K562 (cell line): ENCODE measurements at regions not wholly inside any gene's neighbourhood (a gene's known extent, or its start where the extent isn't known, plus 50 kb on each side); places are given as distances from the start of the nearest gene placed in this dataset.

Source experiments
- ATAC-seq: fragments of 200-7000 bp; cut with Tn5 transposase; 3 replicates; pipeline ENCODE4 v1.9.1; 2020; ENCODE audit warnings: moderate library complexity
- BruUV-seq: library from RNA; stranded (reverse); fragments of 400-500 nt; replicated peaks from 2 replicates; lab custom pipeline; 2021; lab: Mats Ljungman, UMichigan
- CTCF ChIA-PET: fragments of 300-600 bp; formaldehyde crosslinking; extraction: SDS; loops from one replicate; lab custom pipeline; 2021; ENCODE audit warnings: low intra/inter-chr PET ratio; lab: Yijun Ruan, JAX
- POLR2A ChIA-PET: fragments of 300-600, 350-650 bp; sonication (Branson Sonifier 250); formaldehyde crosslinking; extraction: SDS; loops from one replicate; lab custom pipeline; 2021; ENCODE audit warnings: antibody characterized with exemption, inconsistent platforms; lab: Yijun Ruan, JAX
- DNase-seq, 4 experiments: peaks; one replicate each; pipeline versions ENCODE4 v3.0.0 to v3.0.0-alpha.2; 2011 to 2018; ENCODE audit warnings: low spot score in 3 of 4, mixed read lengths in 3 of 4; ENCODE audit errors: extremely low read depth in 1 of 4
- FAIRE-seq: peaks from 2 replicates; lab custom pipeline; 2011; peaks lifted over from hg19 to GRCh38; lab: Jason Lieb, UNC
- H2AFZ ChIP-seq: 2 replicates; pipeline ENCODE4 v1.6.0; 2011; ENCODE audit warnings: low read depth, low read length, control low read depth, inconsistent platforms
- H3K27ac ChIP-seq: fragments of 200-600 bp; 3 replicates; pipeline ENCODE4 v1.8.0; 2011; ENCODE audit warnings: low read depth, mild to moderate bottlenecking, control low read depth, inconsistent platforms, low read length, moderate library complexity, mixed read lengths; ENCODE audit errors: extremely low read depth
- H3K27me3 ChIP-seq, 2 experiments: fragments of 300-600 bp in 1 of 2; 2 replicates in 1 of 2; 3 replicates in 1 of 2; pipeline versions ENCODE4 v1.6.0 to v1.8.0; 2011; ENCODE audit warnings: inconsistent platforms in 2 of 2, low read length in 2 of 2, mild to moderate bottlenecking in 1 of 2, mixed read lengths in 1 of 2, moderate library complexity in 1 of 2; ENCODE audit not compliant: control insufficient read depth in 2 of 2, insufficient read depth in 2 of 2
- H3K36me3 ChIP-seq: fragments of 300-600 bp; 3 replicates; pipeline ENCODE4 v1.8.0; 2011; ENCODE audit warnings: mild to moderate bottlenecking, low read length, inconsistent platforms; ENCODE audit not compliant: control insufficient read depth, insufficient read depth
- H3K4me1 ChIP-seq, 2 experiments: fragments of 200-600 bp in 1 of 2; replicated peaks in 1 of 2; 2 replicates in 1 of 2; 3 replicates in 1 of 2; pipeline versions ENCODE4 v1.5.1 to v1.8.0; 2011; ENCODE audit warnings: inconsistent platforms in 2 of 2, low read length in 2 of 2, mild to moderate bottlenecking in 1 of 2, mixed read lengths in 1 of 2, moderate library complexity in 1 of 2; ENCODE audit not compliant: control insufficient read depth in 2 of 2, insufficient read depth in 2 of 2
- H3K4me2 ChIP-seq: 2 replicates; pipeline ENCODE4 v1.6.1; 2011; ENCODE audit warnings: low read length, control low read depth, inconsistent platforms, mixed read lengths; ENCODE audit not compliant: insufficient read depth
- H3K4me3 ChIP-seq: fragments of 200-600 bp; sonication (generic), shearing (Covaris generic); 2 replicates; pipeline ENCODE4 v1.5.1; 2016; ENCODE audit warnings: control low read depth, inconsistent platforms
- H3K79me2 ChIP-seq: fragments of 200-600 bp; 3 replicates; pipeline ENCODE4 v1.8.0; 2011; ENCODE audit warnings: low read length, inconsistent platforms; ENCODE audit not compliant: control insufficient read depth, insufficient read depth
- H3K9ac ChIP-seq, 2 experiments: 2 replicates each; pipeline versions ENCODE4 v1.6.0 to v1.6.1; 2011; ENCODE audit warnings: low read depth in 2 of 2, low read length in 2 of 2, control low read depth in 1 of 2, inconsistent platforms in 1 of 2, mild to moderate bottlenecking in 1 of 2, mixed read lengths in 1 of 2; ENCODE audit not compliant: insufficient read depth in 1 of 2
- H3K9me1 ChIP-seq: one replicate; pipeline ENCODE4 v1.6.0; 2011; ENCODE audit warnings: inconsistent platforms, mild to moderate bottlenecking, low read length, moderate library complexity; ENCODE audit not compliant: control insufficient read depth, insufficient read depth
- H3K9me3 ChIP-seq: replicated peaks from 2 replicates; pipeline ENCODE4 v1.5.1; 2011; ENCODE audit warnings: low read depth, low read length, inconsistent platforms; ENCODE audit not compliant: control insufficient read depth, insufficient read depth
- H4K20me1 ChIP-seq: replicated peaks from 2 replicates; pipeline ENCODE4 v1.6.1; 2011; ENCODE audit warnings: low read length, inconsistent platforms, mixed read lengths; ENCODE audit not compliant: control insufficient read depth, insufficient read depth
- CHAMP1 ChIP-seq: fragments of 450-650 bp; IDR thresholded peaks from 2 replicates; pipeline ENCODE4 v1.6.1; 2016; ENCODE audit warnings: mild to moderate bottlenecking
- LEF1 ChIP-seq: fragments of 450-650 bp; IDR thresholded peaks from 2 replicates; pipeline ENCODE4 v1.6.1; 2016; ENCODE audit warnings: mild to moderate bottlenecking
- NR1H2 ChIP-seq: sonication (generic); formaldehyde crosslinking; IDR thresholded peaks from 2 replicates; pipeline ENCODE4 v1.4.0; 2020; ENCODE audit warnings: mild to moderate bottlenecking, missing genetic modification reagents
- ZNF318 ChIP-seq, 2 experiments: fragments of 450-650 bp; IDR thresholded peaks; 2 replicates each; pipeline ENCODE4 v1.6.1; 2016; ENCODE audit warnings: mild to moderate bottlenecking in 2 of 2, borderline replicate concordance in 1 of 2, low read depth in 1 of 2, moderate library complexity in 1 of 2
- WGBS: fragments of 100-300 bp; shearing (Covaris generic); methylation state at CpG from one replicate; pipeline ENCODE4 v1.1.6; 2016; ENCODE audit warnings: low coverage, mixed read lengths; ENCODE audit not compliant: insufficient coverage; ENCODE audit errors: missing lambda C conversion rate; 5-methylcytosine and 5-hydroxymethylcytosine counted together
- in situ Hi-C: fragments of 300-500 bp; cut with MboI; formaldehyde crosslinking; loops from 4 replicates; pipeline ENCODE4 v1.15.0; 2018; ENCODE audit warnings: inconsistent platforms, mixed read lengths
- intact Hi-C: fragments of 100-400 bp; cut with micrococcal nuclease; formaldehyde crosslinking; loops from 2 replicates; pipeline ENCODE4 v1.14.2; 2022
- TF ChIP-seq, protein P1 (sequence below), 3 experiments: fragments of 200-800 bp in 1 of 3; sonication (Bioruptor generic) in 1 of 3; sonication (generic) in 1 of 3; formaldehyde crosslinking in 1 of 3; IDR thresholded peaks; 2 replicates each; pipeline versions ENCODE4 v1.6.1 to v1.8.0; 2016 to 2022; ENCODE audit warnings: mild to moderate bottlenecking in 2 of 3, missing compliant biosample characterization in 2 of 3, missing genetic modification characterization in 2 of 3, missing genetic modification reagents in 1 of 3

- H3K27me3 ChIP-seq, result no peaks in the 10 kb centered on the region
- no peaks in the 10 kb centered on the region for H4K20me1 ChIP-seq
- in situ Hi-C loops, result no loop called here
- DNase-seq (no peak), FAIRE-seq (no peak), ATAC-seq (no peak)
- no peak overlapping the region for H2AFZ ChIP-seq
- ChIA-PET CTCF (no interaction called here), POLR2A (no interaction called here)
- H3K27ac ChIP-seq, result no peak overlapping the region
- H3K79me2 ChIP-seq, result no peaks in the 10 kb centered on the region
- intact Hi-C loops, result no loop called here
- H3K4me2 ChIP-seq, result no peak overlapping the region
- H3K9me1 ChIP-seq, result no peaks in the 10 kb centered on the region
- H3K4me3 ChIP-seq, result no peak overlapping the region
- no TSS peak for BruUV-seq
- H3K36me3 ChIP-seq, result no peaks in the 10 kb centered on the region
- H3K4me1 ChIP-seq, result no peaks in the 10 kb centered on the region
- 3% methylated on average over 3 of the region's 3 CpGs for WGBS
- no peaks in the 10 kb centered on the region; the same call in 1 of the 2 replicates for H3K9me3 ChIP-seq
- H3K9ac ChIP-seq, result no peak overlapping the region
- TF ChIP-seq, protein P1, sequence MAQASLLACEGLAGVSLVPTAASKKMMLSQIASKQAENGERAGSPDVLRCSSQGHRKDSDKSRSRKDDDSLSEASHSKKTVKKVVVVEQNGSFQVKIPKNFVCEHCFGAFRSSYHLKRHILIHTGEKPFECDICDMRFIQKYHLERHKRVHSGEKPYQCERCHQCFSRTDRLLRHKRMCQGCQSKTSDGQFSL (CRISPR knock-in tag; IDR thresholded peaks at IDR 0.05), result no peak
- TF ChIP-seq, protein P1 (tag; IDR thresholded peaks at IDR 0.05), result no peak
- TF ChIP-seq CHAMP1 (no peak), LEF1 (no peak), NR1H2 (CRISPR knock-in tag) (no peak), ZNF318 (IDR thresholded peaks at IDR 0.05; ENCODE audit: borderline replicate concordance in 1 of 2, low read depth in 1 of 2) (no peak)
Observed at GRCh38 chr11:29293825-29294224, 723.0 kb downstream of the KCNA4 start.
